ENCODE measurements at regions not wholly inside any gene's neighbourhood (a gene's known extent, or its start where the extent isn't known, plus 50 kb on each side); places are given as distances from the start of the nearest gene placed in this dataset.

GRCh38 chr3:10638466-10638865 lies 133.1 kb upstream of the ATP2B2 start:
- BruUV-seq (replicated peaks): no TSS peak
- Mint-ChIP-seq H3K4me1 (ENCODE audit: low read depth, unreplicated experiment) (no peaks in the 10 kb centered on the region), H3K36me3 (ENCODE audit: insufficient read depth, unreplicated experiment) (no peaks in the 10 kb centered on the region), H3K4me3 (ENCODE audit: low read depth, unreplicated experiment) (no peak overlapping the region), H3K27me3 (ENCODE audit: unreplicated experiment) (no peaks in the 10 kb centered on the region), H3K9me3 (ENCODE audit: low read depth, unreplicated experiment) (peaks cover 5% of the 10 kb centered on the region), H3K27ac (ENCODE audit: unreplicated experiment) (no peak overlapping the region)
- no peak for TF ChIP-seq CTCF (IDR thresholded peaks at IDR 0.05; ENCODE audit: unreplicated experiment)
- intact Hi-C loops (cut with micrococcal nuclease; ENCODE audit: unreplicated experiment): no loop called here
- CTCF ChIA-PET: no interaction called here
- DNase-seq: no peak

DNA sequence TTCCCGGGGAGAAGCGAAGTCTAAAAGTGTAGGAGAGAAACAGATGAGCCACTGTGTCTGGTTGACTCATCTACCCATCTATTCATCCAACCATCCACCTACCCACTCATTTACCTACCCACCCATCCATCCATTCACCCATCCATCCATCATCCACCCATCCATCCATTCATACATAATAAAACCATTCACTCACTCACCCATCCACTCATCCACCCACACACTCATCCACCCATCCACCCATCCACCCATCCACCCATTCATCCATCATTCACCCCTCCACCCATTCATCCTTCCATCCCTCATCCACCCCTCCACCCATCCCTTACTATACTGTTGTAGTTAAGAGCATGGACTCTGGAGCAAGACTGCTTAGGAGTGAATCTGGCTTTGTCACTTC lies 136.4 kb upstream of the ATP2B2 start:
- no peaks in the 10 kb centered on the region for H3K27me3 Mint-ChIP-seq (ENCODE audit: unreplicated experiment)
- H3K4me3 Mint-ChIP-seq (ENCODE audit: low read depth, unreplicated experiment): no peak overlapping the region
- H3K4me1 Mint-ChIP-seq (ENCODE audit: low read depth, unreplicated experiment): no peaks in the 10 kb centered on the region
- BruUV-seq (replicated peaks): no TSS peak
- no peaks in the 10 kb centered on the region for H3K36me3 Mint-ChIP-seq (ENCODE audit: insufficient read depth, unreplicated experiment)
- no peak overlapping the region for H3K27ac Mint-ChIP-seq (ENCODE audit: unreplicated experiment)
- H3K9me3 Mint-ChIP-seq (ENCODE audit: low read depth, unreplicated experiment): peaks cover 5% of the 10 kb centered on the region
- CTCF ChIA-PET: interaction anchor here (0.7 kb wide), 1 partner anchor 26 kb away, joined by 3 read pairs; no protein-coding TSS in a partner anchor
- intact Hi-C loops (cut with micrococcal nuclease; ENCODE audit: unreplicated experiment): no loop called here
- TF ChIP-seq CTCF (IDR thresholded peaks at IDR 0.05; ENCODE audit: unreplicated experiment): no peak
- DNase-seq: no peak

GRCh38 chr3:10644189-10644588 lies 138.8 kb upstream of the ATP2B2 start:
- intact Hi-C loops (cut with micrococcal nuclease; ENCODE audit: unreplicated experiment): no loop called here
- H3K4me1 Mint-ChIP-seq (ENCODE audit: low read depth, unreplicated experiment): no peaks in the 10 kb centered on the region
- H3K27me3 Mint-ChIP-seq (ENCODE audit: unreplicated experiment): no peaks in the 10 kb centered on the region
- CTCF ChIA-PET: interaction anchor here (0.6 kb wide), 1 partner anchor 81 kb away, joined by 4 read pairs; no protein-coding TSS in a partner anchor
- no TSS peak for BruUV-seq (replicated peaks)
- no peaks in the 10 kb centered on the region for H3K36me3 Mint-ChIP-seq (ENCODE audit: insufficient read depth, unreplicated experiment)
- TF ChIP-seq CTCF (IDR thresholded peaks at IDR 0.05; ENCODE audit: unreplicated experiment): no peak
- H3K9me3 Mint-ChIP-seq (ENCODE audit: low read depth, unreplicated experiment): no peaks in the 10 kb centered on the region
- DNase-seq: no peak
- H3K27ac Mint-ChIP-seq (ENCODE audit: unreplicated experiment): no peak overlapping the region
- no peak overlapping the region for H3K4me3 Mint-ChIP-seq (ENCODE audit: low read depth, unreplicated experiment)

DNA sequence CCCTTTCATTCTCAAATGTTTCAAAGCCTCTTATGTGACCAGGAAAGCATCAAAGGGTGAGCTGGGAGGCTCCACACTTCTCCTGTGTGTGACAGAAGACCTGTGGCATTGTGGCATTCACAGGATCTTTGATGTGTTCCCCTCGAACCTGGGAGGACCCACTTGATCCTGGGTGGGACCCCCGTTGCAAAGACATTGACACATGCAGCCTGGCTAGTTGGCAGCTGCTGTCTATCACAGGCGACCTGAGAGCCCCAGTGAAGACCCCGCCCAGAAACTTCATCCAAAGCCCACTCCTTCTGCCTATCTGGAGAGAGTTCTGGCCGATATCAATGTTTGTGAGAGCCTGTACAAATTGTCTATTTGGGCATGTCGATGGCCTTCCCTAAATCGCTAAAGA lies 140.4 kb upstream of the ATP2B2 start:
- no peak overlapping the region for H3K4me3 Mint-ChIP-seq (ENCODE audit: low read depth, unreplicated experiment)
- H3K4me1 Mint-ChIP-seq (ENCODE audit: low read depth, unreplicated experiment): no peaks in the 10 kb centered on the region
- CTCF ChIA-PET: no interaction called here
- H3K9me3 Mint-ChIP-seq (ENCODE audit: low read depth, unreplicated experiment): no peaks in the 10 kb centered on the region
- no peak overlapping the region for H3K27ac Mint-ChIP-seq (ENCODE audit: unreplicated experiment)
- H3K36me3 Mint-ChIP-seq (ENCODE audit: insufficient read depth, unreplicated experiment): no peaks in the 10 kb centered on the region
- intact Hi-C loops (cut with micrococcal nuclease; ENCODE audit: unreplicated experiment): no loop called here
- BruUV-seq (replicated peaks): no TSS peak
- no peaks in the 10 kb centered on the region for H3K27me3 Mint-ChIP-seq (ENCODE audit: unreplicated experiment)
- no peak for DNase-seq
- TF ChIP-seq CTCF (IDR thresholded peaks at IDR 0.05; ENCODE audit: unreplicated experiment): no peak
